Stimulated activated CD8-positive, alpha-beta memory T cell treated with anti-CD3 and anti-CD28 coated beads, Interleukin-2, amount 100 ng/mL, for 48 hours (primary cell): ENCODE measurements at regions not wholly inside any gene's neighbourhood (a gene's known extent, or its start where the extent isn't known, plus 50 kb on each side); places are given as distances from the start of the nearest gene placed in this dataset.
"Not testable (repeated sequence)": the region's sequence is repeated elsewhere in the genome, so short reads cannot be mapped to it uniquely, and the experiment has no call there.

Experiments
- DNase-seq, 2 donors: peaks; one replicate each; pipeline ENCODE4 v3.0.0-alpha.2; 2020; ENCODE audit warnings: low read depth in 2 of 2

- DNase-seq, result no peak
Observed at GRCh38 chr2:176569574-176569973, 300.3 kb downstream of the MTX2 start.

GRCh38 chr2:176573612-176574483 is 304.6 kb downstream of the MTX2 start:
- DNase-seq, result no peak

- DNase-seq, result no peak
Observed at GRCh38 chr2:176574484-176575236, 305.4 kb downstream of the MTX2 start.

- no peak for DNase-seq
Observed at GRCh38 chr2:176575237-176575744, 306.0 kb downstream of the MTX2 start.

GRCh38 chr2:176577054-176577453 is 307.8 kb downstream of the MTX2 start:
- DNase-seq, result no peak

- not testable (repeated sequence) for DNase-seq
Observed at GRCh38 chr2:176578292-176578691, 309.1 kb downstream of the MTX2 start.

- DNase-seq, result no peak
Observed at GRCh38 chr2:176579608-176580007, 310.4 kb downstream of the MTX2 start.

- DNase-seq, result no peak
Observed at GRCh38 chr2:176581557-176582165, 312.4 kb downstream of the MTX2 start.

GRCh38 chr2:176582176-176582575 is 312.9 kb downstream of the MTX2 start:
- DNase-seq, result no peak

GRCh38 chr2:176582990-176583481 is 313.8 kb downstream of the MTX2 start:
- DNase-seq, result no peak

GRCh38 chr2:176583607-176584006 is 314.4 kb downstream of the MTX2 start:
- DNase-seq, result no peak

- no peak for DNase-seq
Observed at GRCh38 chr2:176584333-176584732, 315.1 kb downstream of the MTX2 start.

- no peak for DNase-seq
Observed at GRCh38 chr2:176585291-176585690, 316.0 kb downstream of the MTX2 start.

- DNase-seq, result no peak
Observed at GRCh38 chr2:176585791-176586190, 316.5 kb downstream of the MTX2 start.

- no peak for DNase-seq
Observed at GRCh38 chr2:176589287-176589686, 320.0 kb downstream of the MTX2 start.

- DNase-seq, result no peak
Observed at GRCh38 chr2:176589825-176590440, 320.7 kb downstream of the MTX2 start.

- DNase-seq, result no peak
Observed at GRCh38 chr2:176592216-176592615, 323.0 kb downstream of the MTX2 start.

GRCh38 chr2:176595986-176596385 is 326.7 kb downstream of the MTX2 start:
- DNase-seq, result no peak

GRCh38 chr2:176597916-176598315 is 328.7 kb downstream of the MTX2 start:
- DNase-seq, result no peak

- DNase-seq, result no peak
Observed at GRCh38 chr2:176598351-176598750, 329.1 kb downstream of the MTX2 start.

GRCh38 chr2:176599796-176600485 is 330.7 kb downstream of the MTX2 start:
- DNase-seq, result no peak
